ENCODE measurements at regions not wholly inside any gene's neighbourhood (a gene's known extent, or its start where the extent isn't known, plus 50 kb on each side); places are given as distances from the start of the nearest gene placed in this dataset.

DNA sequence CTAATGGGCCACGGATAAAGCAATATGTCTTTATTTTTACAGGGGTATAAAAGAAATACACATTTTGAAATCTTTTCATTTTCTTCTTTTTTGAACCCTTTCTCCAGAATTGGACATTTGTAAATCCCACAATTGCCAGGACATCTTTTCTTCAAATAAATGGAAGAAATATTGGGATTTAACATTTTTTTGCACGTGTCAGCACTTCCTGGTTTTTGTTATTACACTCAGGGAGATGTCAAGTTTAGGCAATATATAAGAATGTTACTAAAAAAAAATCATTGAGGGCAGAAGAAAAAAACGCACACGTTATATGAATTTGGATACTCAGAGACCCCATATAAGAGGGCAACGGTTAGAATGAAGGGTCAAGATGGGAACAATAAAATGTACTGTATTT lies 78.3 kb upstream of the TMCO5A start:
- TF ChIP-seq, protein P1, sequence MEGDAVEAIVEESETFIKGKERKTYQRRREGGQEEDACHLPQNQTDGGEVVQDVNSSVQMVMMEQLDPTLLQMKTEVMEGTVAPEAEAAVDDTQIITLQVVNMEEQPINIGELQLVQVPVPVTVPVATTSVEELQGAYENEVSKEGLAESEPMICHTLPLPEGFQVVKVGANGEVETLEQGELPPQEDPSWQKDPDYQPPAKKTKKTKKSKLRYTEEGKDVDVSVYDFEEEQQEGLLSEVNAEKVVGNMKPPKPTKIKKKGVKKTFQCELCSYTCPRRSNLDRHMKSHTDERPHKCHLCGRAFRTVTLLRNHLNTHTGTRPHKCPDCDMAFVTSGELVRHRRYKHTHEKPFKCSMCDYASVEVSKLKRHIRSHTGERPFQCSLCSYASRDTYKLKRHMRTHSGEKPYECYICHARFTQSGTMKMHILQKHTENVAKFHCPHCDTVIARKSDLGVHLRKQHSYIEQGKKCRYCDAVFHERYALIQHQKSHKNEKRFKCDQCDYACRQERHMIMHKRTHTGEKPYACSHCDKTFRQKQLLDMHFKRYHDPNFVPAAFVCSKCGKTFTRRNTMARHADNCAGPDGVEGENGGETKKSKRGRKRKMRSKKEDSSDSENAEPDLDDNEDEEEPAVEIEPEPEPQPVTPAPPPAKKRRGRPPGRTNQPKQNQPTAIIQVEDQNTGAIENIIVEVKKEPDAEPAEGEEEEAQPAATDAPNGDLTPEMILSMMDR (IDR thresholded peaks at IDR 0.05), result no peak
- no peak for TF ChIP-seq POLR2A (IDR thresholded peaks at IDR 0.05)
